ENCODE measurements at regions not wholly inside any gene's neighbourhood (a gene's known extent, or its start where the extent isn't known, plus 50 kb on each side); places are given as distances from the start of the nearest gene placed in this dataset.

DNA sequence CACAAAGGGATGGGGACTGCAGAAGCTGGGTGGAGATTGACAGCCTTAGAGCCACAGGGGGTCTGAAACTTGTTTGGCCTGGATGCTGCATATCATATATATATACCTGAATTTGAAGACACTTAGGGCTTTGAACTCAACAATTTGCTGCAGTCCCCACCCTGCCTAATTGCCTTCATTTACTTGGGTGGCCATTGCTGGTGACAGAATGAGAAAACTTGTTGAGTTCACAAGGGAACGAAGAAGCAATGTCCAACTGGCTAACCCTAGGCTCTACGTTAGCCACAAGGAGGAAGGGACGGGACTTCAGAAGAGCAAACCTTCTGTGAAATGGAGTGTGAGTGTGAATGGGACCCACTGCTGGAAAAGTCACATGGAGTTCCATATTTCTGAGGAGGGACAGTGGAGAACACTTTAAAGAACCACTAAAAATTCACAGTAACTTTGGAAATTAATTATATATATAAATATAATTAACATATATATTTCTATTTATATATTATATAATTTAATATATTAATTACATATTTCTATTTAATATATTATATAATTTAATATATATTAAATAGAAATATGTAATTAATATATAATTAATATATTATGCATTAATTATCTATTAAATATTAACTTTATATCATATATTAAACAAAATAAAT is 215.3 kb upstream of the SOX9 start:
- TF ChIP-seq EP300 (IDR thresholded peaks at IDR 0.05) = no peak
- no peak for TF ChIP-seq POLR2A (IDR thresholded peaks at IDR 0.05)
- TF ChIP-seq, protein P1, sequence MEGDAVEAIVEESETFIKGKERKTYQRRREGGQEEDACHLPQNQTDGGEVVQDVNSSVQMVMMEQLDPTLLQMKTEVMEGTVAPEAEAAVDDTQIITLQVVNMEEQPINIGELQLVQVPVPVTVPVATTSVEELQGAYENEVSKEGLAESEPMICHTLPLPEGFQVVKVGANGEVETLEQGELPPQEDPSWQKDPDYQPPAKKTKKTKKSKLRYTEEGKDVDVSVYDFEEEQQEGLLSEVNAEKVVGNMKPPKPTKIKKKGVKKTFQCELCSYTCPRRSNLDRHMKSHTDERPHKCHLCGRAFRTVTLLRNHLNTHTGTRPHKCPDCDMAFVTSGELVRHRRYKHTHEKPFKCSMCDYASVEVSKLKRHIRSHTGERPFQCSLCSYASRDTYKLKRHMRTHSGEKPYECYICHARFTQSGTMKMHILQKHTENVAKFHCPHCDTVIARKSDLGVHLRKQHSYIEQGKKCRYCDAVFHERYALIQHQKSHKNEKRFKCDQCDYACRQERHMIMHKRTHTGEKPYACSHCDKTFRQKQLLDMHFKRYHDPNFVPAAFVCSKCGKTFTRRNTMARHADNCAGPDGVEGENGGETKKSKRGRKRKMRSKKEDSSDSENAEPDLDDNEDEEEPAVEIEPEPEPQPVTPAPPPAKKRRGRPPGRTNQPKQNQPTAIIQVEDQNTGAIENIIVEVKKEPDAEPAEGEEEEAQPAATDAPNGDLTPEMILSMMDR (IDR thresholded peaks at IDR 0.05) = no peak
- 88 to 91% (median 91%) methylated on average over 3 of the region's 3 CpGs for WGBS, 3 donors
- H3K4me1 ChIP-seq (ENCODE audit: insufficient read depth) = no peaks in the 10 kb centered on the region
- H3K9me3 ChIP-seq = no peaks in the 10 kb centered on the region
- no peaks in the 10 kb centered on the region for H3K36me3 ChIP-seq
- H3K27ac ChIP-seq = no peak overlapping the region
- H3K27me3 ChIP-seq = no peaks in the 10 kb centered on the region
- no peak for DNase-seq
- H3K4me3 ChIP-seq = no peak overlapping the region
- intact Hi-C loops (cut with DNase I) = no loop called here

DNA sequence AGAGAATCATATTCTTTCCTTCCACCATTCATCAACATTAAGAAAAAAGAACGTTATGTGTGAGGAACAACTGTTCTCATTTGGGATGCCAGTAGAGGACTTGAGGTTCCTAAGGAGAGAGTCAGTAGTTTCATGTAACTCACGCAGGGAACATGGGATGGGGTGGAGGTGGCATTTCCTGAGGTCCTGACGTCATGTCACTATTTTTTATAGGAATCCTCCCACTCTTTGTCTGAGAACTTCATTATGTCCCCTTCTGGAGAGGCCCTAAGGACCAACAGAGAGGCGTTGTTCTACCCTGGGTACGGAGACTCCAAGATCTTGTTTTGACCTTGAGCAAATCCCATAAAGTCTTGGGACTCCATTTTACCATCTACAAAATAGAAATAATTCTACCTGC is 211.7 kb upstream of the SOX9 start:
- DNase-seq = no peak
- Histone ChIP-seq H3K4me1 (ENCODE audit: insufficient read depth) (no peaks in the 10 kb centered on the region), H3K27ac (no peak overlapping the region), H3K4me3 (no peak overlapping the region), H3K9me3 (no peaks in the 10 kb centered on the region), H3K27me3 (no peaks in the 10 kb centered on the region), H3K36me3 (no peaks in the 10 kb centered on the region)
- WGBS, 3 donors = 78 to 81% (median 78%) methylated on average over 5 of the region's 5 CpGs
- no peak for TF ChIP-seq POLR2A (IDR thresholded peaks at IDR 0.05)
- TF ChIP-seq, protein P1 (IDR thresholded peaks at IDR 0.05) = no peak
- no peak for TF ChIP-seq EP300 (IDR thresholded peaks at IDR 0.05)
- intact Hi-C loops (cut with DNase I) = no loop called here

DNA sequence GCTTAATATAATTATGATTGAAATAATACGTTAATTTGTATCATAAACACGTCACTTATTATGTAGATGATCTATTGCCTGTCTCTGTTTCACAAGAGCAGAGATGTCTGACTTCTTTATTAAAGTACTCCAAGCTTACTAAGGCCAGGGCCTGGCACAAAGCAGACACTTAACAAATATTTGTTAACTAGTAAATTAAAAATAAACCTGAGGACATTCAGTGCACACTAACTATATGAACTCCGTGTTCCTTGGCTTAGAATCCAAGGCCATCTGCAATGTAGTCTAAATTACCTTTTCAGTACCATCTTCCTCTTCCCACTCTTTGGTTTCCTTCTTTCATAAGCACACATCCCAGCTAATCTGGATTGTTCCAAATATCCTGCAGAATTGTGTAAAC is 210.8 kb upstream of the SOX9 start:
- Histone ChIP-seq H3K4me3 (no peak overlapping the region), H3K36me3 (no peaks in the 10 kb centered on the region), H3K4me1 (ENCODE audit: insufficient read depth) (no peaks in the 10 kb centered on the region), H3K27ac (no peak overlapping the region), H3K9me3 (no peaks in the 10 kb centered on the region), H3K27me3 (no peaks in the 10 kb centered on the region)
- 46 to 50% (median 46%) methylated on average over 3 of the region's 3 CpGs for WGBS, 3 donors
- no peak for TF ChIP-seq EP300 (IDR thresholded peaks at IDR 0.05)
- TF ChIP-seq, protein P1 (IDR thresholded peaks at IDR 0.05) = no peak
- TF ChIP-seq POLR2A (IDR thresholded peaks at IDR 0.05) = no peak
- DNase-seq = no peak
- intact Hi-C loops (cut with DNase I) = no loop called here

DNA sequence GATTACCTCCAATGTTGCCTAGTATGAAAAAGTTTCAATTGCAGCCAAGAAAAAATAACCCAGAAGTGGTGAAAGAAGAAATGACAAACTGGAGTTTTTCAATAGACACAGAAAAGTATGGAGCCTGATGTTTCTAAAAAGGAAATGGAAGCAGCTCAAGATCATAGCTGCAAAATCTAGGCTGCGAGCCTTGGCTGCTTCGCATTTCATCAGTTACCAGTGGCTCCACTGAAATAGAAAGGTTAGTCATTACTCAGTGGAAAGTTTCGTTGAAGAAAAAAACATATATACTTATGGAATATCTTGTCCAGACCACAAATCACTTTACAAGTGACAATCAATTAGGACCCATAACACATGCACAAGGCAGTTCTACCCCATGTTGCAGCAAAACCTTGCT is 206.8 kb upstream of the SOX9 start:
- no peak overlapping the region for H3K4me3 ChIP-seq
- no peak overlapping the region for H3K27ac ChIP-seq
- no peaks in the 10 kb centered on the region for H3K36me3 ChIP-seq
- H3K9me3 ChIP-seq = no peaks in the 10 kb centered on the region
- WGBS, 3 donors = 79 to 85% (median 83%) methylated on average over 3 of the region's 3 CpGs
- intact Hi-C loops (cut with DNase I) = no loop called here
- TF ChIP-seq, protein P1 (IDR thresholded peaks at IDR 0.05) = no peak
- TF ChIP-seq EP300 (IDR thresholded peaks at IDR 0.05) (no peak), POLR2A (IDR thresholded peaks at IDR 0.05) (no peak)
- DNase-seq = no peak
- H3K4me1 ChIP-seq (ENCODE audit: insufficient read depth) = no peaks in the 10 kb centered on the region
- no peaks in the 10 kb centered on the region for H3K27me3 ChIP-seq

All from ovary (tissue), 7 donors.